Epidermal melanocyte (primary cell): ENCODE measurements at regions not wholly inside any gene's neighbourhood (a gene's known extent, or its start where the extent isn't known, plus 50 kb on each side); places are given as distances from the start of the nearest gene placed in this dataset.

Source experiments
- DNase-seq: peaks from one replicate; pipeline ENCODE4 v3.0.0; 2011; ENCODE audit warnings: low spot score; ENCODE audit not compliant: insufficient read length

- DNase-seq = no peak
These were observed 460.9 kb upstream of the SYT1 start for GRCh38 chr12:78403681-78404080.

- no peak for DNase-seq
These were observed 458.4 kb upstream of the SYT1 start for GRCh38 chr12:78406213-78406612.

GRCh38 chr12:78406828-78407227, 457.7 kb upstream of the SYT1 start:
- no peak for DNase-seq

GRCh38 chr12:78407722-78408121, 456.9 kb upstream of the SYT1 start:
- DNase-seq = no peak

- no peak for DNase-seq
These were observed 450.5 kb upstream of the SYT1 start for GRCh38 chr12:78414071-78414470.

- DNase-seq = no peak
These were observed 445.7 kb upstream of the SYT1 start for GRCh38 chr12:78418919-78419318.

GRCh38 chr12:78419513-78419912, 445.1 kb upstream of the SYT1 start:
- DNase-seq = no peak

- no peak for DNase-seq
These were observed 443.6 kb upstream of the SYT1 start for GRCh38 chr12:78420991-78421390.

- DNase-seq = no peak
These were observed 434.0 kb upstream of the SYT1 start for GRCh38 chr12:78430551-78430950.

GRCh38 chr12:78431931-78432330, 432.6 kb upstream of the SYT1 start:
- DNase-seq = no peak

- no peak for DNase-seq
These were observed 424.9 kb upstream of the SYT1 start for GRCh38 chr12:78439666-78440065.

GRCh38 chr12:78441737-78442453, 422.7 kb upstream of the SYT1 start:
- DNase-seq = no peak

GRCh38 chr12:78442454-78442801, 422.1 kb upstream of the SYT1 start:
- DNase-seq = no peak

- DNase-seq = no peak
These were observed 418.0 kb upstream of the SYT1 start for GRCh38 chr12:78446555-78446954.

- DNase-seq = no peak
These were observed 417.2 kb upstream of the SYT1 start for GRCh38 chr12:78447373-78447772.

GRCh38 chr12:78448692-78449091, 415.9 kb upstream of the SYT1 start:
- DNase-seq = no peak

- DNase-seq = no peak
These were observed 408.6 kb upstream of the SYT1 start for GRCh38 chr12:78455991-78456390.

- no peak for DNase-seq
These were observed 406.6 kb upstream of the SYT1 start for GRCh38 chr12:78457938-78458337.

- no peak for DNase-seq
These were observed 394.0 kb upstream of the SYT1 start for GRCh38 chr12:78470354-78471195.

GRCh38 chr12:78473136-78473535, 391.4 kb upstream of the SYT1 start:
- no peak for DNase-seq

GRCh38 chr12:78473561-78473960, 391.0 kb upstream of the SYT1 start:
- no peak for DNase-seq

GRCh38 chr12:78483767-78484315, 380.7 kb upstream of the SYT1 start:
- DNase-seq = no peak

GRCh38 chr12:78489990-78490389, 374.6 kb upstream of the SYT1 start:
- no peak for DNase-seq
